NCI-H1694 (cell line): ENCODE measurements at regions not wholly inside any gene's neighbourhood (a gene's known extent, or its start where the extent isn't known, plus 50 kb on each side); places are given as distances from the start of the nearest gene placed in this dataset.
A peak's percentile ranks its signal among the peaks of the same experiment; 100 is the strongest.
"Not testable (repeated sequence)": the region's sequence is repeated elsewhere in the genome, so short reads cannot be mapped to it uniquely, and the experiment has no call there.

Source experiments
- DNase-seq: peaks from one replicate; lab custom pipeline; 2025; lab: John Stamatoyannopoulos, UW

- DNase-seq = no peak
Observed at GRCh38 chr17:71780596-71780995, 340.2 kb upstream of the SOX9 start.

DNA sequence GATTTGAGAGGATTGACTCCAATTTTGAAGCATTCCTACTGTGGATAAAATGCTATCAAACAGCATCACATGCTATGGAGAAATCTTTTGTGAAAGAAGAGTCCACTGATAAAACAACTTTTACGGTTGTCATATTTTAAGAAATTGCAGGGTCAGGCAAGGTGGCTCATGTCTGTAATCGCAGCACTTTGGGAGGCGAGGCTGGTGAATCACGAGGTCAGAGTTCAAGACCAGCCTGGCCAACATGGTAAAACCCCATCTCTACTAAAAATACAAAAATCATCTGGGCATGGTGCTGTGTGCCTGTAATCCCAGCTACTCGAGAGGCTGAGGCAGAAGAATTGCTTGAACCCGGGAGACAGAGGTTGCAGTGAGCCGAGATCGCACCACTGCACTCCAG is 338.8 kb upstream of the SOX9 start:
- not testable (repeated sequence) for DNase-seq

GRCh38 chr17:71790791-71791190 is 330.0 kb upstream of the SOX9 start:
- DNase-seq = no peak

DNA sequence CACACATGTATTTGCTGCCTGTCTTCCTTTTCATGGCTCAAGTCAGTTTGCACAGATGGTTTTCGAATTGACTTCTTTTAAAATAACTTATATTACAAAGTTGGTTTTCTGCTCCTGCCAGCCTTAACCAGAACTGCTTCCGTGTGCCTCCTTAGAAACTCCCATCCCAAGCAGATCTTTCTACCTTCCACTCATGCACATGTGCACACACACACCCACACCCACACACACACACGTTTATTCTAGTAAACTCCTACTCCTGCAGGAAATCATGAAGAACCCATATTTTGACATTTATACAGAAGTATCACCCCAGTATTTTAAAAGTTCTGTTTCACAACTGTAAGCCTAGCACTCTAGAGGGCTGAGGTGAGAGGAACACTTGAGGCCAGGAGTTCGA is 329.5 kb upstream of the SOX9 start:
- DNase-seq = no peak

DNA sequence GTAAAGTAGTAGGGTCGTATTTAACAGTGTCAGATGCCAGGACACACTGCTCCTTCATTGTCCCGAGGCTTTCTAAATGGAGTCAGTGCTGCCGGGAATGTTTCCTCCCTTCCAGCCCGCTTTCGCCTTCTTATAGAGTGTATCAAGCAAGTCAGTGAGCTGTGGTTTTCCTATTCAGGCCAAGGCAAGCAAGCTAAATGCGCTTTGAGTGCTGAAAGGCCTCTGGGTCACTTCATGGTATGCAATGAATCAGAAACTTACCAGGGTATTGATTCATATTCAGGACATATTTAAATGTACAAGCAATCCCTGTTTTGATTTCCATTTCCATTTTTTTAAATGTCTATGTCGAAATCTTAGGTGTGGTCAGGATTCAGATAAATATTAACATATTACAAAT is 327.9 kb upstream of the SOX9 start:
- DNase-seq = no peak

DNA sequence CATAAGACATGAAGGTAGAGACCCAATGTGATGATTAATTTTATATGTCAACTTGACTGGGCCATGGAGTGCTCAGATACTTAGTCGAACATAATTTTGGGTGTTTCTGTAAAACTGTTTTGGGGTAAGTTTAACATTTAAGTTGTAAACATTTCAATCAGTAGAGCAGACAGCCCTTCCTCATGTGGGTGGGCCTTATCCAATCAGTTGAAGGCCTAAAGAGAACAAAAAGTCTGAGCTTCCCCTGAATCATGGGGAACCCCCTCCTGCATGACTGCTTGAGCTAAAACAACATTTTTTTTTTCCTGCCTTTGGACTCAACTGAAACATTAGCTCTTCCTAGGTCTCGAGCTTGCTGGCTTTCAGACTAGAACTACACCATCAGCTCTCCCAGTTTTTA is 327.3 kb upstream of the SOX9 start:
- no peak for DNase-seq

- no peak for DNase-seq
Observed at GRCh38 chr17:71798701-71799100, 322.1 kb upstream of the SOX9 start.

GRCh38 chr17:71799657-71800056 is 321.2 kb upstream of the SOX9 start:
- DNase-seq = no peak

- DNase-seq = no peak
Observed at GRCh38 chr17:71801301-71801700, 319.5 kb upstream of the SOX9 start.

DNA sequence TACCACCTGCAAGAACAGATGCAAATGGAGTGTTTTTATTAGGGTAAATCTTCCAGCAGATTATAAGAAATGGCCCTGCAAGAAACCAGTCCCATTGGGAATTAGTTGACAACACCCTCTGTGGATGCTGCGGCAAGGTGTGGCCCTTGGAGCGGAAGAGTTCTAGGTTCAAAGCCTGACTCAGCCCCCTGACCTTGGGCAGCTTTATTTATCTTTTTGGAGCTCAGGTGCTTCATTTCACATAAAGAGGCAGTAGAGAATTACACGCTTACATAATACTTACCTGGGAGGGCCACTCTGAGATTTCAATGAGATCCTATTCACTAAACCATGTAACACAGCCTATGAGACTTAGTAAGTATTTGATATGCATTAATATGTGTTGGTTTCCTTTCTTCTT is 318.2 kb upstream of the SOX9 start:
- DNase-seq = no peak

- DNase-seq = no peak
Observed at GRCh38 chr17:71803656-71804284, 317.1 kb upstream of the SOX9 start.

DNA sequence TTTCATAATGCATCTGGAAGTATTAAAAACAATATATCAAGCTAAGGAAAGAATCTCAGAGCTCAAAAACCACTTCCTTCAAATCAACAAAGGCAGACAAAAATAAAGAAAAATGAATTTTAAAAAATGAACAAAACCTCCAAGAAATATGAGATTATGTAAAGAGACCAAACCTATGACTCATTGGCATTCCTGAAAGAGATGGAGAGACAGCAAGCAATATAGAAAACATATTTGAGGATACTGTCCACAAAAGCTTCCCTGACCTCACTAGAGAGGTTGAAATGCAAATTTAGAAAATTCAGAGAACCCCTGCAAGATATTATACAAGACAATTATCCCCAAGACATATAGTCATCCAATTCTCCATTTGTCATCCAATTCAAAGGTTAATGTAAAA is 311.3 kb upstream of the SOX9 start:
- DNase-seq = no peak

- DNase-seq = not testable (repeated sequence)
Observed at GRCh38 chr17:71813861-71814260, 307.0 kb upstream of the SOX9 start.

DNA sequence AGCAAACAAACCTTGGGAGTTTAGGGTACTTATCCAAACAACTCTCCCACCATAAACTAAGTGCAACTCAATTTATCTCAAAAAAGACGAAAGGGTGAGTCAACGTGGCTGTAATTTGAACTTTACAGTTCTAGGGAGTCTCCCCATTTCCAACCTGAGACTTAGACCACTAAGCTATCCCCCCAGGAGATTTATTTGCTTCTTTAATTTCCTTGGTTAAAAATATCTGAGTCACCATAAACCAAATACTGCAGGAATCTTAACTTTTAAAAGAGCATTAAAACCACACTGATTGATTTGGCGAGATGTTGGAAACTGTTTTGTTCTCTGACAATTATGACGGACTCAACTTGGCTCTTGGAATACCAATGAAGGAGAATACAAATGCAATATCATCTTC is 299.3 kb upstream of the SOX9 start:
- DNase-seq = no peak

DNA sequence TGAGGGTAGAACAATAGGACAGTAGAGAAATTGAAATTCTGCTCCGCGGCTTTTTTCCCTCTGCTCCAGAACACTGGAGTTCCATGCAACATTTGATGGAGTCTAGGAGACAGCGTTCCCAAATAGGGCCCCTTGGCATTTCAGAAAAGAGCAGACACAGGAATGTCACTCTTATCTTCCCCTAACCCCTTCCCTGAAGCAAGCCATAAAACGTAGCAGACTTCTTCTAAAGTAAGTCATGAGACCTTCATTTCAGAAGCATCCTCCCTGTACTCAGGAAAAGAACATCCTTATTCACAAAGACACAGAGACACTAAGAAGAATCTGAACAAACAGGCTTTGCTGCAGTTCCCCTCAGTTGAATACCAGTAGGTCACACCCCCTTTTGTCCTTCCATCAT is 296.1 kb upstream of the SOX9 start:
- no peak for DNase-seq

GRCh38 chr17:71825687-71826086 is 295.1 kb upstream of the SOX9 start:
- no peak for DNase-seq

DNA sequence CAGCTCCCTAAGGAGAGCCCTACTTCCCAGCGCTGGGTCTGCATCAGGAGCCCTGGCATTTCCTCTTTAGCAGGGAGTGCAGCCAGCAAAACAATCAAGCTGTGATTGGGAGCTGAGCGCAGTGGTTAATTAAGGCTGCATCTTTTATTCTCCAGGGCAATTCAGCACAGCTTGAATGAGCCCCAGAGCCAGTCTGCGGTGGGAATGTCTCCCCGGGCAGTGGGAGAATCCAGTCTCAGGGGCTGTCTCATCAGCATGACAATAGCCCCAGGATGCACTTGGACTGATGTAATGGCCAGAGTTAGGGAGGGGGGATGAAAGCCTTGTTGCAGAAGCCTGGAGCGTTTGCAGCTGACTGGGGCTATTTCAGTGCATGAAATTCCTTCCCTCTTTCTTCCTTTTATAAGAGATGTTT is 292.6 kb upstream of the SOX9 start:
- peak; percentile 28 for DNase-seq

DNA sequence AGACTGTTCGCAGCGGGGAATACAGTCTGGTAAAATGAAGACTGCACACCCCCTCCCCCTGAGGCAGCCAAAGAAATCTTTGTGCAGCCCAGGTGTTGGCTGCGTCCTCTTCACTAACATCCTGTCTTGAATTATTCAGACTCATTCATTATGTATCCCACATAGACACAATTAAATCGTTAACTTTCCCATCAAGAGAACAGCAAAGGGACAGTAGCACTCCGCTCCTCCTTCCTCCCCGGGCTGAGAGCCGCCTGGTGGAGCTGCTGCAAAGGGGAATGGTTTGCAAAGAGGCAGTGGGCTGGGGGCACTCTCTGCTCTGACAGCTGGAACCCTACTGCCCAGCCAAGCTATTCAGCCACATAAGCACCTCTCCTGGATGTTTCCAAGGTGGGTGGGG is 290.0 kb upstream of the SOX9 start:
- no peak for DNase-seq

GRCh38 chr17:71842986-71843385 is 277.8 kb upstream of the SOX9 start:
- DNase-seq = no peak

- DNase-seq = no peak
Observed at GRCh38 chr17:71845337-71845736, 275.5 kb upstream of the SOX9 start.

GRCh38 chr17:71846561-71847110 is 274.2 kb upstream of the SOX9 start:
- DNase-seq = peak; percentile 41

GRCh38 chr17:71849783-71850768 is 270.7 kb upstream of the SOX9 start:
- DNase-seq = no peak

DNA sequence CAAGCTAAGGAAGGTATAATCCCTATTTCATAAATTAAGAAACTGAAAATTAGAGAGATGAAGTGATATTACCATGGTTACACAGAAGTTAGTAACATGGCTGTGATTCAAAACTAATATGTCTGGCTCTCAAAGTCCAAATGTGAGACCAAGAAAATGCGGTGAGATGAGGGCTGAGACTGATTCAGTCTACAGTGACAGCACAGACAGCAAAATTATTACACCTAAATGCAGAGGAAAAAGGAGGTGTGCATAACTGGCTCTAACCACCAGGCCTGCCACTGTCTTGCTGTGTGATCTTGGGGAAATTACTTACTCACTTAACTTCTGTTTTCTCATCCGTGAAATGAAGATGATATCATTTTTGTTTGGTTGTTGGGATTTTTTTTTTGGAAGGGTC is 270.0 kb upstream of the SOX9 start:
- no peak for DNase-seq
